ENCODE measurements at regions not wholly inside any gene's neighbourhood (a gene's known extent, or its start where the extent isn't known, plus 50 kb on each side); places are given as distances from the start of the nearest gene placed in this dataset.

DNA sequence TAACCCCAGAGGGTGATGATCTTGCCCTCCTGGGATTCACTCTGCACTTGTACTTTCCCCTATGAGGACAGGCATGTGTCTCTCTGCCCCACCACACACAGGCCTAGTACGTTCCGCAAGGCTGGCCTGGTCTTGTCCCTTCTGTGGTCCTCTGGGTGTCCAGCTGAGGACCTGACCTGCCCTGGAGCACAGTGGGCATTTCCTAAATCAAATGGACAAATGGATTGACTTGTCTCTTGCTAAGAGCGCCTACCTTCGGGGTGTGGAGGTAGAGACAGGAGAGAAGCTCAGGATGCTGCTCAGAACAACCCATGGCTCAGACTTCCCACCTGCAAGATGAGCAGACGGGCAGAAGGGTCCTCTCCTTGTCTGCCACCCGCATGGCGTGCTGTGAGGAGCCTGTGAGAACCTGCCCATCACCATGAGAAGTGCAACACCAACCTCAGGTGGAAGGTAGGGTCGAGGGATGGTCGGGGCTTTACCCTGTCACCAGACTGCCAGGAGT is 133.6 kb downstream of the MYCN start:
- Histone ChIP-seq H3K4me1 (replicated peaks in 1 of 2) (peaks cover 5 to 9% of the 10 kb centered on the region in 2 donors), H3K27ac (no peak overlapping the region), H3K4me3 (no peak overlapping the region), H3K36me3 (replicated peaks in 1 of 2) (no peaks in the 10 kb centered on the region), H3K9me3 (replicated peaks in 1 of 3) (no peaks in the 10 kb centered on the region), H3K27me3 (no peaks in the 10 kb centered on the region)
- intact Hi-C loops (cut with DNase I) = no loop called here
- DNase-seq = no peak
- TF ChIP-seq, protein P1, sequence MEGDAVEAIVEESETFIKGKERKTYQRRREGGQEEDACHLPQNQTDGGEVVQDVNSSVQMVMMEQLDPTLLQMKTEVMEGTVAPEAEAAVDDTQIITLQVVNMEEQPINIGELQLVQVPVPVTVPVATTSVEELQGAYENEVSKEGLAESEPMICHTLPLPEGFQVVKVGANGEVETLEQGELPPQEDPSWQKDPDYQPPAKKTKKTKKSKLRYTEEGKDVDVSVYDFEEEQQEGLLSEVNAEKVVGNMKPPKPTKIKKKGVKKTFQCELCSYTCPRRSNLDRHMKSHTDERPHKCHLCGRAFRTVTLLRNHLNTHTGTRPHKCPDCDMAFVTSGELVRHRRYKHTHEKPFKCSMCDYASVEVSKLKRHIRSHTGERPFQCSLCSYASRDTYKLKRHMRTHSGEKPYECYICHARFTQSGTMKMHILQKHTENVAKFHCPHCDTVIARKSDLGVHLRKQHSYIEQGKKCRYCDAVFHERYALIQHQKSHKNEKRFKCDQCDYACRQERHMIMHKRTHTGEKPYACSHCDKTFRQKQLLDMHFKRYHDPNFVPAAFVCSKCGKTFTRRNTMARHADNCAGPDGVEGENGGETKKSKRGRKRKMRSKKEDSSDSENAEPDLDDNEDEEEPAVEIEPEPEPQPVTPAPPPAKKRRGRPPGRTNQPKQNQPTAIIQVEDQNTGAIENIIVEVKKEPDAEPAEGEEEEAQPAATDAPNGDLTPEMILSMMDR (IDR thresholded peaks at IDR 0.05) = no peak
- TF ChIP-seq POLR2A (IDR thresholded peaks at IDR 0.05) = no peak
- 90 to 94% (median 92%) methylated on average over 6 to 9 of the region's 9 CpGs for WGBS, 4 donors

DNA sequence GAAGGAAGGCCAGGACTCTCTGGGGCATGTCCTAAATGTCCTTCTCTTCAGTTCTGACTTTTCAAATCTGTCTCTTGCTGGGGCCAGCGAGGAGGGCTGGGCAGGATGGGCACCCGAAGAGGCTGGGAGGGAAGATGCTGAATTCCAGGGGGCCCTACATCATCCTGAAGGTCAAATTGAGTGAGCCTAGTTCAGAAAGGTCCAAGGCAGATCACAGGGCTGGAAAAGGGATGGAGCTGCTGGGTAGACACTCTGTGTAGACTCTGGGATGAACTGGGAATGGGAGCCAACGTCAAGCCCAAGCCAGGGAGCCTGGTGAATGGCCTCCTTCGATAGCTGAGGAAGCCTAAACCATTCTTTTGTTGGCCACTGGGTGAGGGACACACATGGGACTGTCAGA is 133.1 kb downstream of the MYCN start:
- 86 to 98% (median 90%) methylated on average over 4 of the region's 4 CpGs for WGBS, 4 donors
- DNase-seq = no peak
- no peaks in the 10 kb centered on the region for H3K27me3 ChIP-seq
- peaks cover 5 to 9% of the 10 kb centered on the region in 2 donors for H3K4me1 ChIP-seq (replicated peaks in 1 of 2)
- intact Hi-C loops (cut with DNase I) = no loop called here
- no peaks in the 10 kb centered on the region for H3K36me3 ChIP-seq (replicated peaks in 1 of 2)
- H3K4me3 ChIP-seq = no peak overlapping the region
- H3K9me3 ChIP-seq (replicated peaks in 1 of 3) = no peaks in the 10 kb centered on the region
- TF ChIP-seq, protein P1 (IDR thresholded peaks at IDR 0.05) = no peak
- no peak for TF ChIP-seq POLR2A (IDR thresholded peaks at IDR 0.05)
- H3K27ac ChIP-seq = no peak overlapping the region

- TF ChIP-seq POLR2A (IDR thresholded peaks at IDR 0.05) = no peak
- TF ChIP-seq, protein P1 (IDR thresholded peaks at IDR 0.05) = no peak
- Histone ChIP-seq H3K4me1 (replicated peaks in 1 of 2) (peaks cover 5 to 9% of the 10 kb centered on the region in 2 donors), H3K27ac (no peak overlapping the region), H3K36me3 (replicated peaks in 1 of 2) (no peaks in the 10 kb centered on the region), H3K9me3 (replicated peaks in 1 of 3) (no peaks in the 10 kb centered on the region), H3K27me3 (no peaks in the 10 kb centered on the region), H3K4me3 (no peak overlapping the region)
- DNase-seq = no peak
- intact Hi-C loops (cut with DNase I) = no loop called here
- WGBS, 4 donors = 87 to 93% (median 92%) methylated on average over 7 of the region's 7 CpGs
These were observed 132.4 kb downstream of the MYCN start for GRCh38 chr2:16072638-16073290.

- Histone ChIP-seq H3K36me3 (replicated peaks in 1 of 2) (no peaks in the 10 kb centered on the region), H3K4me1 (replicated peaks in 1 of 2) (peaks cover 5 to 9% of the 10 kb centered on the region in 2 donors), H3K9me3 (replicated peaks in 1 of 3) (no peaks in the 10 kb centered on the region), H3K27me3 (no peaks in the 10 kb centered on the region), H3K27ac (no peak overlapping the region), H3K4me3 (no peak overlapping the region)
- 91 to 96% (median 95%) methylated on average over 12 to 13 of the region's 13 CpGs for WGBS, 4 donors
- no peak for TF ChIP-seq POLR2A (IDR thresholded peaks at IDR 0.05)
- TF ChIP-seq, protein P1 (IDR thresholded peaks at IDR 0.05) = no peak
- intact Hi-C loops (cut with DNase I) = no loop called here
- DNase-seq = no peak
These were observed 131.7 kb downstream of the MYCN start for GRCh38 chr2:16071865-16072637.
